Liver (tissue), 3 donors: ENCODE measurements at regions not wholly inside any gene's neighbourhood (a gene's known extent, or its start where the extent isn't known, plus 50 kb on each side); places are given as distances from the start of the nearest gene placed in this dataset.
"Not testable (repeated sequence)": the region's sequence is repeated elsewhere in the genome, so short reads cannot be mapped to it uniquely, and the experiment has no call there.

ENCODE experiments used
- ATF3 ChIP-seq: IDR thresholded peaks from 2 replicates; pipeline ENCODE4 v1.6.1; 2016; ENCODE audit warnings: antibody characterized with exemption
- CTCF ChIP-seq: fragments of 150-350 bp; IDR thresholded peaks from 2 replicates; pipeline ENCODE4 v1.5.1; 2017; ENCODE audit warnings: improper control_type of control experiment, low read depth, low read length; ENCODE audit not compliant: missing input control
- FOXA2 ChIP-seq: IDR thresholded peaks from 2 replicates; pipeline ENCODE4 v1.6.1; 2016; ENCODE audit warnings: antibody characterized with exemption
- GABPA ChIP-seq, 2 donors: IDR thresholded peaks in 1 of 2; conservative IDR thresholded peaks in 1 of 2; 2 replicates each; pipeline ENCODE4 v1.6.1; 2016; ENCODE audit warnings: antibody characterized with exemption in 2 of 2, mild to moderate bottlenecking in 1 of 2, moderate library complexity in 1 of 2
- MAX ChIP-seq: IDR thresholded peaks from 2 replicates; pipeline ENCODE4 v1.6.1; 2016; ENCODE audit warnings: antibody characterized with exemption
- REST ChIP-seq: IDR thresholded peaks from 2 replicates; pipeline ENCODE4 v1.6.1; 2016; ENCODE audit warnings: antibody characterized with exemption, mild to moderate bottlenecking
- TAF1 ChIP-seq: conservative IDR thresholded peaks from 2 replicates; pipeline ENCODE4 v1.6.1; 2016; ENCODE audit warnings: antibody characterized with exemption, mild to moderate bottlenecking
- YY1 ChIP-seq: IDR thresholded peaks from 2 replicates; pipeline ENCODE4 v1.6.1; 2016; ENCODE audit warnings: antibody characterized with exemption, mild to moderate bottlenecking
- TF ChIP-seq, protein P1 (sequence below): IDR thresholded peaks from 2 replicates; pipeline ENCODE4 v1.6.1; 2016; ENCODE audit warnings: antibody characterized with exemption
- donor health status: healthy.
- donor health status: healthy.

- TF ChIP-seq GABPA (IDR thresholded peaks at IDR 0.05 in 1 of 2, conservative IDR thresholded peaks at IDR 0.05 in 1 of 2); YY1; CTCF; ATF3; MAX; REST; FOXA2; TAF1: not testable (repeated sequence)
- TF ChIP-seq, protein P1, sequence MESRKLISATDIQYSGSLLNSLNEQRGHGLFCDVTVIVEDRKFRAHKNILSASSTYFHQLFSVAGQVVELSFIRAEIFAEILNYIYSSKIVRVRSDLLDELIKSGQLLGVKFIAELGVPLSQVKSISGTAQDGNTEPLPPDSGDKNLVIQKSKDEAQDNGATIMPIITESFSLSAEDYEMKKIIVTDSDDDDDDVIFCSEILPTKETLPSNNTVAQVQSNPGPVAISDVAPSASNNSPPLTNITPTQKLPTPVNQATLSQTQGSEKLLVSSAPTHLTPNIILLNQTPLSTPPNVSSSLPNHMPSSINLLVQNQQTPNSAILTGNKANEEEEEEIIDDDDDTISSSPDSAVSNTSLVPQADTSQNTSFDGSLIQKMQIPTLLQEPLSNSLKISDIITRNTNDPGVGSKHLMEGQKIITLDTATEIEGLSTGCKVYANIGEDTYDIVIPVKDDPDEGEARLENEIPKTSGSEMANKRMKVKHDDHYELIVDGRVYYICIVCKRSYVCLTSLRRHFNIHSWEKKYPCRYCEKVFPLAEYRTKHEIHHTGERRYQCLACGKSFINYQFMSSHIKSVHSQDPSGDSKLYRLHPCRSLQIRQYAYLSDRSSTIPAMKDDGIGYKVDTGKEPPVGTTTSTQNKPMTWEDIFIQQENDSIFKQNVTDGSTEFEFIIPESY = not testable (repeated sequence)
Measured at GRCh38 chr2:62616486-62616885, 89.0 kb upstream of the EHBP1 start.
